Stomach smooth muscle (tissue), 2 donors: ENCODE measurements at regions not wholly inside any gene's neighbourhood (a gene's known extent, or its start where the extent isn't known, plus 50 kb on each side); places are given as distances from the start of the nearest gene placed in this dataset.

Experiments used
- H3K27ac ChIP-seq: one replicate; pipeline ENCODE4 v1.7.0; 2013; ENCODE audit warnings: mild to moderate bottlenecking, low read length, inconsistent platforms
- H3K27me3 ChIP-seq, 2 donors: one replicate each; pipeline ENCODE4 v1.7.0; 2013; ENCODE audit warnings: low read length in 2 of 2; ENCODE audit not compliant: insufficient read depth in 2 of 2, control insufficient read depth in 1 of 2
- H3K36me3 ChIP-seq, 2 donors: one replicate each; pipeline ENCODE4 v1.7.0; 2013; ENCODE audit warnings: low read length in 2 of 2; ENCODE audit not compliant: control insufficient read depth in 2 of 2, insufficient read depth in 2 of 2
- H3K4me1 ChIP-seq: one replicate; pipeline ENCODE4 v1.7.0; 2013; ENCODE audit warnings: low read length; ENCODE audit not compliant: control insufficient read depth, insufficient read depth
- H3K4me3 ChIP-seq, 2 donors: one replicate each; pipeline ENCODE4 v1.7.0; 2013; ENCODE audit warnings: low read length in 2 of 2
- H3K9ac ChIP-seq, 2 donors: one replicate each; pipeline ENCODE4 v1.7.0; 2013; ENCODE audit warnings: low read length in 2 of 2, mild to moderate bottlenecking in 1 of 2
- H3K9me3 ChIP-seq, 2 donors: one replicate each; pipeline ENCODE4 v1.7.0; 2013; ENCODE audit warnings: low read length in 2 of 2; ENCODE audit not compliant: control insufficient read depth in 2 of 2
- donor health status: healthy.
- donor health status: Pancreatic carcinoma.

GRCh38 chr4:33171873-33172525, 2451.8 kb downstream of the PCDH7 start:
- no peak overlapping the region for H3K27ac ChIP-seq
- H3K9me3 ChIP-seq = no peaks in the 10 kb centered on the region

GRCh38 chr4:33176566-33176965, 2456.4 kb downstream of the PCDH7 start:
- no peaks in the 10 kb centered on the region for H3K9me3 ChIP-seq
- no peaks in the 10 kb centered on the region for H3K36me3 ChIP-seq
- no peaks in the 10 kb centered on the region for H3K27me3 ChIP-seq
- no peaks in the 10 kb centered on the region for H3K4me1 ChIP-seq
- no peak overlapping the region for H3K27ac ChIP-seq
- no peak overlapping the region for H3K4me3 ChIP-seq
- H3K9ac ChIP-seq = no peak overlapping the region

More at GRCh38 chr4:33171873-33172525, 2451.8 kb downstream of the PCDH7 start:
- Histone ChIP-seq H3K4me3 (no peak overlapping the region), H3K36me3 (no peaks in the 10 kb centered on the region), H3K4me1 (no peaks in the 10 kb centered on the region), H3K27me3 (no peaks in the 10 kb centered on the region), H3K9ac (no peak overlapping the region)

GRCh38 chr4:33184657-33185290, 2464.6 kb downstream of the PCDH7 start:
- no peak overlapping the region for H3K9ac ChIP-seq
- H3K27ac ChIP-seq = no peak overlapping the region
- H3K4me3 ChIP-seq = no peak overlapping the region
- no peaks in the 10 kb centered on the region for H3K36me3 ChIP-seq
- H3K9me3 ChIP-seq = no peaks in the 10 kb centered on the region
- H3K27me3 ChIP-seq = no peaks in the 10 kb centered on the region
- no peaks in the 10 kb centered on the region for H3K4me1 ChIP-seq

GRCh38 chr4:33187035-33187434, 2466.9 kb downstream of the PCDH7 start:
- H3K27me3 ChIP-seq = no peaks in the 10 kb centered on the region

GRCh38 chr4:33188733-33189132, 2468.6 kb downstream of the PCDH7 start:
- H3K27me3 ChIP-seq = no peaks in the 10 kb centered on the region
- no peak overlapping the region for H3K27ac ChIP-seq
- no peaks in the 10 kb centered on the region for H3K4me1 ChIP-seq
- no peak overlapping the region for H3K4me3 ChIP-seq
- no peak overlapping the region for H3K9ac ChIP-seq
- H3K36me3 ChIP-seq = no peaks in the 10 kb centered on the region
- no peaks in the 10 kb centered on the region for H3K9me3 ChIP-seq

More at GRCh38 chr4:33187035-33187434, 2466.9 kb downstream of the PCDH7 start:
- Histone ChIP-seq H3K27ac (no peak overlapping the region), H3K36me3 (no peaks in the 10 kb centered on the region), H3K4me1 (no peaks in the 10 kb centered on the region), H3K9me3 (no peaks in the 10 kb centered on the region), H3K9ac (no peak overlapping the region), H3K4me3 (no peak overlapping the region)

GRCh38 chr4:33189169-33189568, 2469.0 kb downstream of the PCDH7 start:
- Histone ChIP-seq H3K4me1 (no peaks in the 10 kb centered on the region), H3K27ac (no peak overlapping the region), H3K9me3 (no peaks in the 10 kb centered on the region), H3K36me3 (no peaks in the 10 kb centered on the region), H3K4me3 (no peak overlapping the region), H3K9ac (no peak overlapping the region), H3K27me3 (no peaks in the 10 kb centered on the region)

- H3K27me3 ChIP-seq = no peaks in the 10 kb centered on the region
Measured at GRCh38 chr4:33193109-33193508, 2472.9 kb downstream of the PCDH7 start.

GRCh38 chr4:33200377-33200776, 2480.2 kb downstream of the PCDH7 start:
- no peaks in the 10 kb centered on the region for H3K4me1 ChIP-seq
- no peak overlapping the region for H3K27ac ChIP-seq
- no peak overlapping the region for H3K9ac ChIP-seq
- no peaks in the 10 kb centered on the region for H3K36me3 ChIP-seq
- no peaks in the 10 kb centered on the region for H3K9me3 ChIP-seq
- H3K4me3 ChIP-seq = no peak overlapping the region
- no peaks in the 10 kb centered on the region for H3K27me3 ChIP-seq

More at GRCh38 chr4:33193109-33193508, 2472.9 kb downstream of the PCDH7 start:
- Histone ChIP-seq H3K9ac (no peak overlapping the region), H3K4me3 (no peak overlapping the region), H3K9me3 (no peaks in the 10 kb centered on the region), H3K4me1 (no peaks in the 10 kb centered on the region), H3K27ac (no peak overlapping the region), H3K36me3 (no peaks in the 10 kb centered on the region)

GRCh38 chr4:33218238-33218637, 2498.1 kb downstream of the PCDH7 start:
- Histone ChIP-seq H3K9me3 (no peaks in the 10 kb centered on the region), H3K27ac (no peak overlapping the region), H3K4me3 (no peak overlapping the region), H3K4me1 (no peaks in the 10 kb centered on the region), H3K27me3 (no peaks in the 10 kb centered on the region), H3K36me3 (no peaks in the 10 kb centered on the region), H3K9ac (no peak overlapping the region)

- no peaks in the 10 kb centered on the region for H3K27me3 ChIP-seq
- H3K36me3 ChIP-seq = no peaks in the 10 kb centered on the region
- H3K27ac ChIP-seq = no peak overlapping the region
- no peak overlapping the region for H3K4me3 ChIP-seq
- no peaks in the 10 kb centered on the region for H3K4me1 ChIP-seq
- H3K9ac ChIP-seq = no peak overlapping the region
- no peaks in the 10 kb centered on the region for H3K9me3 ChIP-seq
Measured at GRCh38 chr4:33226133-33226532, 2506.0 kb downstream of the PCDH7 start.

GRCh38 chr4:33226783-33227182, 2506.6 kb downstream of the PCDH7 start:
- H3K27me3 ChIP-seq = no peaks in the 10 kb centered on the region
- H3K4me3 ChIP-seq = no peak overlapping the region
- no peak overlapping the region for H3K27ac ChIP-seq
- no peaks in the 10 kb centered on the region for H3K36me3 ChIP-seq
- H3K9me3 ChIP-seq = no peaks in the 10 kb centered on the region
- no peaks in the 10 kb centered on the region for H3K4me1 ChIP-seq
- no peak overlapping the region for H3K9ac ChIP-seq
